OCI-LY3 (cell line): ENCODE measurements at regions not wholly inside any gene's neighbourhood (a gene's known extent, or its start where the extent isn't known, plus 50 kb on each side); places are given as distances from the start of the nearest gene placed in this dataset.

Experiments
- H2AFZ ChIP-seq: fragments of 200-600, 300-600 bp; shearing (Covaris generic); 2 replicates; pipeline ENCODE4 v1.6.0; 2014; ENCODE audit warnings: antibody characterized with exemption, low read depth, low read length
- H3K27ac ChIP-seq: fragments of 200-600, 300-600 bp; sonication (generic); 2 replicates; pipeline ENCODE4 v1.5.1; 2014; ENCODE audit warnings: mild to moderate bottlenecking, low read length, moderate library complexity, mixed read lengths
- H3K27me3 ChIP-seq: fragments of 200-600, 300-600 bp; sonication (generic); 2 replicates; pipeline ENCODE4 v1.6.1; 2014; ENCODE audit warnings: low read depth, low read length, mixed read lengths
- H3K36me3 ChIP-seq: fragments of 200-600, 300-600 bp; sonication (generic); replicated peaks from 2 replicates; pipeline ENCODE3; 2014; ENCODE audit warnings: low read depth, low read length, mixed read lengths
- H3K4me1 ChIP-seq: fragments of 300-600, 200-600 bp; sonication (generic); 2 replicates; pipeline ENCODE4 v1.6.1; 2014; ENCODE audit warnings: low read length, mixed read lengths
- H3K4me2 ChIP-seq: fragments of 200-600, 300-600 bp; sonication (generic); 2 replicates; pipeline ENCODE4 v1.6.1; 2014; ENCODE audit warnings: low read length, mixed read lengths
- H3K4me3 ChIP-seq: fragments of 300-600, 200-600 bp; sonication (generic); 2 replicates; pipeline ENCODE4 v1.5.1; 2014; ENCODE audit warnings: antibody characterized with exemption, mild to moderate bottlenecking, low read length, moderate library complexity
- H3K79me2 ChIP-seq: fragments of 300-600, 200-600 bp; shearing (Covaris generic); 2 replicates; pipeline ENCODE4 v1.6.1; 2014; ENCODE audit warnings: mild to moderate bottlenecking, low read length, mixed read lengths
- H3K9ac ChIP-seq: fragments of 300-600, 200-600 bp; shearing (Covaris generic); 2 replicates; pipeline ENCODE4 v1.6.0; 2014; ENCODE audit warnings: mild to moderate bottlenecking, low read length, moderate library complexity
- H3K9me3 ChIP-seq: fragments of 200-600, 300-600 bp; shearing (Covaris generic); 2 replicates; pipeline ENCODE4 v1.6.1; 2014; ENCODE audit warnings: low read length, mixed read lengths; ENCODE audit not compliant: insufficient read depth
- H4K20me1 ChIP-seq: fragments of 200-600, 300-600 bp; sonication (generic); 2 replicates; pipeline ENCODE4 v1.6.1; 2016; ENCODE audit warnings: low read length, mixed read lengths; ENCODE audit not compliant: insufficient read depth
- EZH2phosphoT487 ChIP-seq: fragments of 200-600 bp; shearing (Covaris generic); IDR thresholded peaks from 2 replicates; pipeline ENCODE4 v1.6.1; 2018; ENCODE audit warnings: antibody characterized with exemption, mixed run types, low read depth
- TF ChIP-seq, protein P1 (sequence below): fragments of 200-600, 300-600 bp; sonication (generic); IDR thresholded peaks from 2 replicates; pipeline ENCODE4 v1.5.1; 2014; ENCODE audit warnings: antibody characterized with exemption, low read length, low read depth

GRCh38 chr14:86823581-86823980 is 1169.4 kb downstream of the GALC start:
- no peaks in the 10 kb centered on the region for H3K4me1 ChIP-seq
- no peaks in the 10 kb centered on the region for H3K36me3 ChIP-seq
- H3K4me2 ChIP-seq: no peak overlapping the region
- no peaks in the 10 kb centered on the region for H4K20me1 ChIP-seq
- no peaks in the 10 kb centered on the region for H3K79me2 ChIP-seq
- no peak overlapping the region for H3K27ac ChIP-seq
- H3K9me3 ChIP-seq: no peaks in the 10 kb centered on the region
- TF ChIP-seq EZH2phosphoT487: no peak
- TF ChIP-seq, protein P1, sequence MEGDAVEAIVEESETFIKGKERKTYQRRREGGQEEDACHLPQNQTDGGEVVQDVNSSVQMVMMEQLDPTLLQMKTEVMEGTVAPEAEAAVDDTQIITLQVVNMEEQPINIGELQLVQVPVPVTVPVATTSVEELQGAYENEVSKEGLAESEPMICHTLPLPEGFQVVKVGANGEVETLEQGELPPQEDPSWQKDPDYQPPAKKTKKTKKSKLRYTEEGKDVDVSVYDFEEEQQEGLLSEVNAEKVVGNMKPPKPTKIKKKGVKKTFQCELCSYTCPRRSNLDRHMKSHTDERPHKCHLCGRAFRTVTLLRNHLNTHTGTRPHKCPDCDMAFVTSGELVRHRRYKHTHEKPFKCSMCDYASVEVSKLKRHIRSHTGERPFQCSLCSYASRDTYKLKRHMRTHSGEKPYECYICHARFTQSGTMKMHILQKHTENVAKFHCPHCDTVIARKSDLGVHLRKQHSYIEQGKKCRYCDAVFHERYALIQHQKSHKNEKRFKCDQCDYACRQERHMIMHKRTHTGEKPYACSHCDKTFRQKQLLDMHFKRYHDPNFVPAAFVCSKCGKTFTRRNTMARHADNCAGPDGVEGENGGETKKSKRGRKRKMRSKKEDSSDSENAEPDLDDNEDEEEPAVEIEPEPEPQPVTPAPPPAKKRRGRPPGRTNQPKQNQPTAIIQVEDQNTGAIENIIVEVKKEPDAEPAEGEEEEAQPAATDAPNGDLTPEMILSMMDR: no peak
- H3K27me3 ChIP-seq: no peaks in the 10 kb centered on the region
- H3K4me3 ChIP-seq: no peak overlapping the region
- H3K9ac ChIP-seq: no peak overlapping the region
- no peak overlapping the region for H2AFZ ChIP-seq

GRCh38 chr14:86815341-86815740 is 1177.6 kb downstream of the GALC start:
- Histone ChIP-seq H3K36me3 (no peaks in the 10 kb centered on the region), H3K9me3 (no peaks in the 10 kb centered on the region), H3K4me3 (no peak overlapping the region), H2AFZ (no peak overlapping the region), H3K4me2 (no peak overlapping the region), H3K79me2 (no peaks in the 10 kb centered on the region), H3K27me3 (no peaks in the 10 kb centered on the region), H4K20me1 (no peaks in the 10 kb centered on the region), H3K4me1 (peaks cover 10% of the 10 kb centered on the region), H3K27ac (no peak overlapping the region), H3K9ac (no peak overlapping the region)
- TF ChIP-seq EZH2phosphoT487: no peak
- TF ChIP-seq, protein P1: no peak

DNA sequence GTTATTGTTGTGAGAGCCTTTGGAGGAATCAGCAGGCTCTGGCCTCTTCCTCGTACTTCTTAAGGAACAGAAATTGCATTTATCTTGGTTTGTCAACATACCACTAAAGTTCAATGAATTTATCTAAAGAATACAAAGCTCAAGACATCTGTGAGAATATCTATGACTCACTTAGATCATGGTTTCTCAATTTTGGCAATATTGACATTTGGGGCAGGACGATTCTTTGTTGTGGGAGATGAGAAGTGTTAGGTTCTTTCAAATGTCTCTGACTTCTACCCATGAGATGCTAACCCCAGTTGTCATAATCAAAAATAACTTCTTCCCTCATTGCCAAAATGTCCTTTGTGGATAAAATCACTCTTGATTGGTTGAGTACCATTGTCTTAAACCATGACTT is 1190.3 kb downstream of the GALC start:
- no peak for TF ChIP-seq EZH2phosphoT487
- TF ChIP-seq, protein P1: no peak
- no peaks in the 10 kb centered on the region for H3K4me1 ChIP-seq

DNA sequence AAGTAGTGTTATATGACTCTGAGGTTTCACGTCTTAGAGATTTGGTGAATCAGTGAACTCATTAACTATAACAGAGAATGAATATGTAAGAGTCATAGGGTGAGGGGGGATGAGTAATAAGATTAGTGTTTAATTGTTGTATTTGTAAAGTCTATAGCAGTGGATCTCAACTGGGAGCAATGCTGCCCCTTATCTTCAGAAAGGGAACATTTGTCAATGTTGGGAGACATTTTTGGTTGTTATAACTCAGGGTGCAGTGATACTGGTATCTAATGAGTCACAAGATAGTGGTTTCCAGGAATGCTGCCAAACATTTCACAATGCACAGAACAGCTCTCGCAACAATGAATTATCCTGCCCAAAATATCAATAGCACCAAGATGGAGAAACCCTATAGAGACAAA is 1193.7 kb downstream of the GALC start:
- no peak for TF ChIP-seq EZH2phosphoT487
- TF ChIP-seq, protein P1: no peak
- no peak overlapping the region for H3K27ac ChIP-seq
- no peak overlapping the region for H3K4me3 ChIP-seq
- H4K20me1 ChIP-seq: no peaks in the 10 kb centered on the region
- no peak overlapping the region for H2AFZ ChIP-seq
- no peaks in the 10 kb centered on the region for H3K4me1 ChIP-seq
- no peaks in the 10 kb centered on the region for H3K9me3 ChIP-seq
- no peaks in the 10 kb centered on the region for H3K27me3 ChIP-seq
- H3K79me2 ChIP-seq: no peaks in the 10 kb centered on the region
- no peak overlapping the region for H3K9ac ChIP-seq
- no peak overlapping the region for H3K4me2 ChIP-seq
- H3K36me3 ChIP-seq: no peaks in the 10 kb centered on the region

More for the DNA sequence above, 1190.3 kb downstream of the GALC start:
- no peaks in the 10 kb centered on the region for H3K27me3 ChIP-seq
- no peak overlapping the region for H3K4me3 ChIP-seq
- H3K9ac ChIP-seq: no peak overlapping the region
- H3K9me3 ChIP-seq: no peaks in the 10 kb centered on the region
- H3K79me2 ChIP-seq: no peaks in the 10 kb centered on the region
- no peaks in the 10 kb centered on the region for H3K36me3 ChIP-seq
- no peak overlapping the region for H3K4me2 ChIP-seq
- no peaks in the 10 kb centered on the region for H4K20me1 ChIP-seq
- no peak overlapping the region for H2AFZ ChIP-seq
- no peak overlapping the region for H3K27ac ChIP-seq
